AG20443 (cell line): ENCODE measurements at regions not wholly inside any gene's neighbourhood (a gene's known extent, or its start where the extent isn't known, plus 50 kb on each side); places are given as distances from the start of the nearest gene placed in this dataset.
A peak's percentile ranks its signal among the peaks of the same experiment; 100 is the strongest.

Experiments
- DNase-seq: peaks from one replicate; pipeline ENCODE4 v3.0.0; 2012; ENCODE audit warnings: low spot score, mixed read lengths

DNA sequence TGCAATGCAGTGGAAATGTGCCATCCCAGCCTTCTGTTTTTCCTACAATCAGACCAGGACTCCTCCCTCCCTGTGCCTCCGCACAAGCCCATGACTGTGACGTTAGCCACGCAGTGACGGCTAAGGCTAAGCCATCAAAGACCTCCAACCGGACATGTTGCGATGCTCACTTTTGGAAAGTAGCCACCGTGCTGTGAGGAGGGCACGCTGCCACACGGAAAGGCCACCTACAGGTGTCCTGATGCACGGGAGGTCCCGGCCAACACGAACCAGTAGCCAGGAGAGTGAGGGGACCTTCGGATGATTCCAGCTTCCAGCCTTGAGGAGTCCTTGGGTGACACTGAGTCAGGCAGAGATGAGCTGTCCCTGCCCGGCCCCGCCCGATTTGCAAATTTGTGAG is 53.9 kb downstream of the FOXL1 start:
- DNase-seq = no peak

DNA sequence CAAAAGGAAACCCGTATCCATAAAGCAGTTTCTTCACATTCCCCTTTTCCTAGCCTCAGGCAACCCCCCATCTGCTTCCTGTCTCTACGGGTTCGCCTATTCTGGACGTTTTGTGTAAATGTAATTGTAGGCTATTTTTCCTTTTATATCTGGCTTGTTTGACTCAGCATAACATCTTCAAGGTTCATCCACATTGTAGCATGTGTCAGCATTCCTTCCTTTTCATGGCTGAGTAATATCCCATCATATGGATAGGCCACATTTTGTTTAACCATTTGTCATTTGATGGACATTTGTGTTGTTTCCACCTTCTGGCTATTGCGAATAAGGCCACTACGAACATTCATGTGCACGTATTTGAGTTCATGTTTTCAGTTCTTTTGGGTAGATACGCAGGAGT is 54.6 kb downstream of the FOXL1 start:
- DNase-seq = no peak

DNA sequence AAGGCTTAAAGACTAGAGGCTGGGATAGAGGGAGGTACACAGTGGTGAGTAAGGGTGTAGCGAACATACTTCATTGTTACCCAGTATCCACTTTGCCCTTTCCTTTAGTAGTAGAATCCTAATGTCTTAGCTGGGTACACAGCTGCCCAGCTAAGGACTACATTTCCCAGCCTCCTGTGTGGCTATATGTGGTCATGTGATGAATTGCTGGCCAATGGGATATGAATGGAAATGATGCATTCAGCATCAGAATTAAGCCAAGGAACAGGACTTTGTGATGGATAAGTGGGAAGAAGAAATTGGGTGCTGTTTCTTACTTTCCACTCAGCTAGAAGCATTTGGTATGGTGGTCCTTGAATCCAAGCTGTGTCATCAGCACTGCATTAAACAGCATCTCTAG is 55.9 kb downstream of the FOXL1 start:
- DNase-seq = no peak

DNA sequence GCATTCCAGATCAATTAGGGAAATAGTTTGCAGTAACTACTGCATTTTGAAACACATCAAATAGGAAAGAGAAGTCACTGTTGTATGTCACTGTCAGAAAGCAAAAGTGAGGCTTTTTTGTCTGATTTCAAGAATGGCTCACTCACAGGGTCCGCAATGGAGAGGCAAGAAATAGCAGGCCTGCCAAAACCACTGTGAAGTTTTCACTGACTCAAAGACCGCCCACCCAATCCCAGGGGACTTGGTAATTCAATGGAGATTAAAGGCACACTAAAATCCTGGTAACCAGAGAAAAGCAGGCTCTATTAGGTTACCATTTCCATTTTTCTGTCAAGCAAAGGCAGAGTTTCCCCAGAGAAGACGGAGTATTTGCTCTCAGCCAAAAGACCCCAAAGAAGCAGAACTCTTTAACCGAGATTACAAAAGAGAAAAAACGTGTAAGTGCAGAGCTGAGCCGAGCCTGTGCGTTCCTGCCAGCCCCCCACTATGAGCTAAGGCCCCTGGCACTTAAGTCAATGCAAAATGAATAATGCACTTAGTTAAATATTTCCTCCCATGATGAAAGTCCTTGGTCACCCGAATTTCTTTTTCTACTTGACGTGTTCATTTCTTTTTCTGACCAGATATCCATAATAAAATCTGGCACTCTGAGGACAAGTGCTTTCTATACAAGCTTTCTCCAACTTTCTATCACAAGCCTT is 57.0 kb downstream of the FOXL1 start:
- no peak for DNase-seq

DNA sequence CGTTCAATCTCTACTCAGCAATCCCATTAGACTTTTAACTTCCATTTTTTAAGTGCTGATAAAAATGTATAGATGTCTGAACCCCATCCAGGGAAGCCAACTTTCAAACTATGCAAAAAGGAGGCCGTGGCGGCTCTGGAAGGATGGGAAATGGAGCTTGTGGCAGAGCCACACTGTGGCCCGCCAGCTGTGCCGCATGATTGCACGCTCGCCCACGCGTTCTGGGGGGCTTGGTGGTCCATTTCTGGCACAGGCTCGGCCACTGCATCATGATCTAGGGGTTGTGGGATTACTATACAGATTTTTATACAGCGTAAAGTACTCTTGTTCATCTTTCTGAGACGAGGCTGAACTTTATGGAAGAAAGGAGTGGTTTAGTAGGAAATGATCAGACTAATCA is 57.6 kb downstream of the FOXL1 start:
- DNase-seq = no peak

DNA sequence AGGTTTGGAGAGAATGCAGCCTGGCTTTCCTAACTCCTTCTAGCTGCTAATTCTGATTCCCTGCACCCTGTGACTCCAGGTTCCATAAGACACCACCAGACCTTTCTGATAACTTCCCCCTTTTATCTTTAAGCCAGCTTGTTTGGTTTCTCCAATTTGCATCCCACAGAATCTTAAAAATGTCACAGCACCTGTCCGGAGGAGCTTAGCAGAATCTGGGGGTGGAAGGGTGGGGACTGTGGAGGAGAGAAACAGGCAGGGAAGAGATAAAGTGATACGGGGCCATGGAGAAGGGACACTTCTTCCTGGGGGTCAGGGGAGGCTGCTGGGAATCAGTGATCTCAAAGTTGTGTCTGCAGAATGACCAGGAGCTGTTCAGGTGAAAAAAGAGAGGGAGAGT is 59.4 kb downstream of the FOXL1 start:
- no peak for DNase-seq

DNA sequence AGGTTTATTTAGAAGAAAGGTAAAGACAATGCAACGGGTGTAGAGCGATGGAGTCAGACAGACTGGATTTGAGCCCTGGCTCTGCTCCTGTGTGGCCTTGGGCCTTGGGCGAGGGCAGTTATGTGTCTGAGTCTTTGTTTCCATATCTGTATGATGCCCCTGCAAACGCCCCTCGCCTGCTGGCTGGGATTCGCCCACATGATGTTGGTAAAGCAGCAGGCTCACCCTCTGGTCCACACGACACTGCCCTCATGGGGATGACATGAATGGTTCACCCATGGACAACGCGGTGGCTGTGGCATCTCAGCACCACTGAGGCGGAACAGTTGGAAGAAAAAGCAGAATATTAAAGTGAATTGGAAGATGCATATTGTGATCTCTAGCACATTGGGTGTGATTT is 60.3 kb downstream of the FOXL1 start:
- DNase-seq = no peak

DNA sequence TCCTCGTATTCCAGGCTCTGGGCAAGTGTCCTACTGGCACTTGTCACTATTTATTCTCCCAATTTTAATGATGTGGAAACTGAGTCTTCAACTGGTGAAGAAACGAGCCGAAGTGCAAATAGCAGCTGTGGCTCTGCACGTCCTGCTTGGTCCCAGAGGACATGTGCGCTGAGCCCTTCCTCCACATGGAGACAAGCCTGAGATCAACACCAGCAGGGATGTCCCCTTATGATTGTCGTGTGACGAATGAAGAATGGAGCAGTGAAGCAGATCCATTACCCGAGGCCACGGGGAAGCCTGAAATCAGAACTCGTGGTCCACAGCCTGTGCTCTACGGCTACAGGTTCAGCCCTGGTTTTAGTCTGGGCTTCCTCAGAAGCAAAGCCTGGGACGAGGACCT is 61.0 kb downstream of the FOXL1 start:
- DNase-seq = no peak

DNA sequence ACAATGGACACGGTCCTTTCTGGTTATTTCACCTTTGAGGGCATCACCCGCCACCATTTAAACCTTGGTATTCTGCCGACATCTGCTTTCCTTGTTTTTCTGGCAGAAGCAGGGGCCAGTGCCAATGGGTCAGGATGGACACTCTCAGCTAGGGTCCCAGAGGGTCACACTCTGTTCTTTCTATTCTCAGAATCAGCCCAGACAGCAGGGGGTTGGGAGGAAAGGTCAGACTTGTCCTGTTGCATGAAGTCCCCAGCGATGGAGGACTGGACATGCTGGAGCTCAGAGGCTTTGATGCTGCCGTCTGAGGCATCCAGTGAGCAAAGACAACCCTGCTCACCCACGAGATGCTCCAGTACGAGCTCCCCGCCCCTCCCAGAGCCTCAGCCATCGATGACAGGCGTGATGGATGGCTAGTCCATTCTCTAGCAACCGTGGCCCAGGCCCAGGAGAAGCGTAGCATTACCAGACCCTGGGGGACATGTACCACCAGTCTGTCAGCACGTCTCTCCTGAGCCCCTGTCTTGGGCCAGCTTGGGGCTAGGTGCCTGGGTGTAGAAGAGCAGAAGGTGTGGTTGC is 62.0 kb downstream of the FOXL1 start:
- no peak for DNase-seq

DNA sequence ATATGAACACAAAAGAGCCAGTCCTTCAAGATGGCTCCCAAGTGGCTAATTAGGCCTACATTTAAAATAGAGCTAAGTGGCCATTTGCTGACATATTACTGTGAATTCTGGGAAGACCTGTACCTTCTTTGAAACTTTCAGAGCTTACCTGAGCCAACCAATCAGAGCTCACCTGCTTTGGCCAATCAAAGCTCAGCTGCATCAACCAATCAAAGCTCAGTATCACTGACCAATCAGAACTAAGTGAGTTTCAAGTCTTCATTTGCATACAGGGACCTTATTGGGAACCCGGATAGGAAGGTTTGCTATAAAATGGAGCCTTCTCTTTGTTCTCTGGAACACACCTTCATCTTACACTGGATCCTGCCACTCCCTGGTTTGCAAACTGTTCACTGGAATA is 63.7 kb downstream of the FOXL1 start:
- no peak for DNase-seq

DNA sequence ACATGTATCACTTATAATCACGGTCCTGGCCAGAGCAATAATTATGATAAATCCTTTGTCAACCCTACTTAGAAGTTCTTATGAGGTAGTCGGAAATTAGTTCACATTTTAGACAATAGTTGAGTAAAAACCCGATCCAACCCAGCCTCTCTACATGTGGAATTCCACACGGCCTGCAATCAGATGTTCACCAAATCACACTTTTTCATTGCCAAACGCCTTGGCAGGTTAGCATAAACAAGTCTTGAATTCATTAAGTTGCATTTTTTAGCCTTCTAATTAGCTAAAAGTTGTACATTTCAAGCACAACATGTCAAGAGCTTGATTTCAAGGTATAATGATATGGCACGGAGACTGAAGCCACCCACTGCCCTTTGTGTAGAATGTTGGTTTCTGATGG is 65.3 kb downstream of the FOXL1 start:
- no peak for DNase-seq

DNA sequence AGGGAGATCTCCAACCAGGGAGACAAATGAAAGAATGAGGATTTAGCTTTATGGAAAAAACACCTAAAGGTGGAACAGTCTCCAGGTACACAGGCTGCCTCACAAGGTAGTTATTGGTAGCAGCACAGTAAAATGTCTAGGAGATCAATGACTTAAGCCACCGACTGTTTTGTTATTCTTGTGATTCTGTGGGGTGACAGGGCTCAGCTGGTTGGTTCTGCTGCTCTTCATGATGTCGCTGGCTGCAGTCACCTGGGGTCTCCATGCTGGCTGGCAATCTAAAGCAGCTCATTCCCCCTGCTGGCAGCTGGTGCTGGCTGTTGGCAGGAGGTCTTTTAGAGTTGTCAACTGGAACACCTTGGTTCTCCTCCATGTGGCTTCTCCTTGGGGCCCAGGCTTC is 69.2 kb downstream of the FOXL1 start:
- no peak for DNase-seq

DNA sequence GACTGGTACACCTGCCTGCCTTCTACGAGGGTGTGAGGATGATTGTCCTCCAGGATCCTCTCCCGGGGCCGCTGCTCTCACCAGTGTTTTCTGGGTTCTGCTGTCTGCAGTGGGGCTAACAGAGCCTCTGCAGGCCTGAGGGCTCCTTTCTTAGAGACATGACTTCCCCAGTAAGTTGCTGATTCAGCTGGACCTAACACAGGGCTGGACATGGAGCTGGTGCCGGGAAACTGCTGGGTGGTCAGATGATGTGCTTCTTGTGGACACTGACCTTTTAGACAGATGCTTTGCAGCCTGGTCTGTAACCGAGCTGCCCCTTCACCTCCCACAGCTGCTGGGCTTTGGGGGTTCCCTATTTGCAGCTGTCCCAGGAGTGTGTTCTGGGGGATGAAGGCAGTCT is 71.5 kb downstream of the FOXL1 start:
- no peak for DNase-seq

DNA sequence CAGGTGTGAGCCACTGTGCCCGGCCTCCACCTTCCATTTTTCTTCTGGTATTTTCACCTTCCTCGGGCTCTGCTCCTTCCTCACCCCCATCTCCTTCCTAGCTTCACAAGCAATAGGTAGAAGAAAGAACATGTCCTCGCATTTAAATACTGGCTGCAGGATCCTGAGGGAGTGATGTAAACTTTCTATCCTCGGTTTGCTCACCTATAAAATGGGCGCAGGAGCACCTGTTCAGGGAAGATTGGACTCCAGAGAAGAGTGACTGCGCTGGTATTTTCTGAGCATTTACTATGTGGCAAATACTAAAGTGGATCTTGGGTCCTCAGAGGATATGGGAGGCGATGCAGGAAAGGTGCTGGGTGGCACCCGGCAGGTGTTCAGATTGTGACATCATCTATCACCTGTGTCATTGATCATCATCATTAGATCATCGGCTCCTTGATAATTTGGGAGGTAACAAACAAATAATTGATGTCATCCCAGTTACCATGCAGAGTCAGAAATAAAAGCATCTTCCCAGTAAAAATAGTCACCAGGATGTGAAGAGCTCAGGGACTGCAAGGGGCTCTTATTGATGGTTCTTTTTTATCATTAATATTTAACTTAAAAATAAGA is 72.8 kb downstream of the FOXL1 start:
- DNase-seq = no peak

DNA sequence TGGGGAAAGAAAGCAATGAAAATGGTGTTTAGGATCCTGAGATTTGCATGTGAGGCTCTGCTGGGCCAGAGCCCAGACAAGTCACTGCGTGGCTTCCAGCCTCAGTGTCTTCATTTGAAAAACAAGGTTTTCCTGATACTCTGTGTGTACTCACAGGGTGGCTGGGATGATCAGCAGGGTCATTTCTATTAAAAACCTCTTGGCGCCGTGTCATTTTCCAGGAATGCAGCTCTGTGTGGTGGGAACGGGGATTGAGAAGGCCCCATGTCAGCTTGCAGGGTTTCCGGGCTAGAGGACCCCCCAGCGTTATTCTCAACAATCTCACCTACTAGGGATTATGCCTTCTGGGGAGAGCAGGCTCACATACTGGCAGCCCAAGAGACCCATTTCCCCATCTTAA is 73.5 kb downstream of the FOXL1 start:
- DNase-seq = no peak

DNA sequence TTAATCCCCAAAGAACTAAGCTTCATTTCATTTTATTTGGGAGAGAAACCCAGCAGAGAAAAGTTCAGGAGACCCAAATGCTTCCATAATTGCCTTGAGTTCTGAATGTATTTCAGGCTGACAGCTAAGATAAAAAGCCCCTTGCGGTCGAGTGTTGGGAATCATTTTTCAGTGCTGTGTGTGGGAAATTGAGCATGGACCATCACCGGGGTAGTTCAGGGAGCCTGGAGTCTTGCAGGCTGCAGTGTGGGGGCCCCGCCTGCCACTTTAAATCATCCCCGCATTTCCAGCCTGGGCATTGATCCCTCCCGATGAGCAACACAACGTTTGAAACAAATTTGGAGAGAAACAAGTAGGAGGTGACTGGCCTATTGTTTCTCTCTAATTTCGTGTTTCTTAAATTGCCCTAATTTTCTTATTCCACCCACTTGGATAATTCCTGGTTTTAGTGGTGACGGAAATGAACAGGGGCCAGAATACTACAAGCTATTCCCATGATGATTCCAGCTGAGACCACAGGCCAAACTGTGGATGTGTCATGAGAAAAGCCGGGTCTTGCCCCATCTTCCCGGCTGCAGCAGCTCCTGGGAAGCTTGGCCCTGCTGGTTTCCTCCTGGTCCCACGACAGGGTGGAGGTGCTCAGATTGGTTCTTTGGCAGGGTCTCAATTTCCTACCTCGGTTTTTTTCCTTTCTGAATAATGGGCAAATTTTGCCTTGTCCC is 75.1 kb downstream of the FOXL1 start:
- peak; percentile 84 for DNase-seq

DNA sequence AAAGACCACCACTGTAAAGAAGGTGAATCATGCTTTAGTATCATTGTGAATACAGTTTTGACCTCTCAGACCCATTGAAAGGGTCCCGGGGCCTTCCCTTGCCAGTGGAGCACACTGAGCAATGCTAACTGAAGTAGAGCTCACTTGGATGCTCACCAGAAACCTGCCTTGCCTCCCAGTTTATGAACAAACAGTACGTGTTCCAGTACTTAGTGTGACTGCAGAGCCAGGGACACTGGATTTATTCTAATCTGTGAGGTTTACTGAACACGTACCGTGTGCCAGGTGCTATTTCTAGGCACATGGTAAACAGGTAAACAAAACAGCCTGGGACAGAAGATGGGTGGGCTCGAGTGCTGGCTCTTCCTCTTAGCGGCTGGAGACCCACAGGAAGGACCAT is 79.6 kb downstream of the FOXL1 start:
- no peak for DNase-seq

DNA sequence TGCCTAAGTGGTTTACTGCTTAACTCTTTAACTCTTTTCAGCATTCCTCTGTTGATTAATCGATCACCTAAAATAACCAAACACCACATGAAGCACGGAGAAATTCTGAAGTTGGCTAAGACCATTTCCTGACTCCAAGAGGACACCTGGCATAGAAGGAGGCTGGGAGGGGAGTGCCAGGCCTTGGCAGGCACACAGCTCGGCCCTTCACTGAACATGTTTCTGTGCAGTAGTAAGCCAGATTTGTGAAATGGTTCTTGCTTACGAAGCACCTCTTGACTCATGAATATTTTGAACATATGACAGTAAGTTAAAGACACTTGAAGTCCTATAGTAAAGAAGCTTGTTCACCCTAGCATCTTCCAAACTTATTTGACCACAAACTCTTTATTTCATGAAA is 82.3 kb downstream of the FOXL1 start:
- DNase-seq = no peak

DNA sequence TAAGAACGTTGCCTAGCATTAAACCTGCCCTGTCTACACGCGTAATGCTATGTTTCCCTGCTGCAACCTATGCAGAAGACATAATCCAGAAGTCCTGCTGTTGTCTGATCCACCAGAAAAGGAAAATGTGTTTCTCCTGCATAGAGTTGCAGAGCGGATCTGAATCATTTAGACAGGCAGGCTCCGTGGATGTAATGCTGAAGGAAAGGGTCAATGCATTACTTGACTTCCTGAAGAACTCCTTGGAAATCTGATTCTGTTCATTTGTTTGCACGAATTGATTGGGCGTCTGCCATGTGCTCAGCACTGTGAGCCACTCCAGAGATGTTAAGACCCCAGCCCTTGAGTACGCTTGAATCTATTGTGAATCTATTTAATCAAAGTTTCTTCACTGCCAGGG is 83.4 kb downstream of the FOXL1 start:
- DNase-seq = no peak

DNA sequence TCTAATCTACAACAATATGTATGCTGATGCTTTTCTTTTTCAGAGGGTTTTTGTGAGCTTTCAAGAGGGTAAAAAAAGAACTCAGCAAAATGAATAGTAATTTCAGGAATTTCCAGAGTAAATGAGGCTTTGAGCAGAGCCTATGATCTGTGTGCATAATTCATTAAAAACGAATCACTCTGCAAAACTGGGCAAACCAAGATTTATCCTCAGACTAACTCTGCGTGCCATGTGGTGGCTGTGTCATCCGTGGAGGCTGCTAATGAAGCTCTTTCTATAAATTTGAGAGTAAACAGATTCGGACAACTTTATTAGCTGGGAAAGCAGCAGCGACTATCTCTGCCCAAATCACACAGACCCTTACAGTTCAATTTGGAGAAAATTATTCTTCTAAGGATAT is 83.8 kb downstream of the FOXL1 start:
- DNase-seq = peak; percentile 61

DNA sequence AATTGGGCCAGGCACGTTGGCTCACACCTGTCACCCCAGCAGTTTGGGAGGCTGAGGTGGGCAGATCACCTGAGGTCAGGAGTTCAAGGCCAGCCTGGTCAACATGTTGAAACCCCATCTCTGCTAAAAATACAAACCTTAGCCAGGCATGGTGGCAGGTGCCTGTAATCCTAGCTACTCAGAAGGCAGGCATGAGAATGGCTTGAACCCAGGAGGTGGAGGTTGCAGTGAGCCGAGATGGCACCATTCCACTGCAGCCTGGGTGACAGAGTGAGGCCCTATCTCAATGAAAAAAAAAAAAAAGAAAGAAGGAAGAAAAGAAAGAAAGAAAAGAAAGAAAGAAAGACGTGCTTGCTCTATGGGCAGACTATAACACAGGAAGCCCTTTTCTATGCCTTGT is 84.4 kb downstream of the FOXL1 start:
- DNase-seq = no peak

DNA sequence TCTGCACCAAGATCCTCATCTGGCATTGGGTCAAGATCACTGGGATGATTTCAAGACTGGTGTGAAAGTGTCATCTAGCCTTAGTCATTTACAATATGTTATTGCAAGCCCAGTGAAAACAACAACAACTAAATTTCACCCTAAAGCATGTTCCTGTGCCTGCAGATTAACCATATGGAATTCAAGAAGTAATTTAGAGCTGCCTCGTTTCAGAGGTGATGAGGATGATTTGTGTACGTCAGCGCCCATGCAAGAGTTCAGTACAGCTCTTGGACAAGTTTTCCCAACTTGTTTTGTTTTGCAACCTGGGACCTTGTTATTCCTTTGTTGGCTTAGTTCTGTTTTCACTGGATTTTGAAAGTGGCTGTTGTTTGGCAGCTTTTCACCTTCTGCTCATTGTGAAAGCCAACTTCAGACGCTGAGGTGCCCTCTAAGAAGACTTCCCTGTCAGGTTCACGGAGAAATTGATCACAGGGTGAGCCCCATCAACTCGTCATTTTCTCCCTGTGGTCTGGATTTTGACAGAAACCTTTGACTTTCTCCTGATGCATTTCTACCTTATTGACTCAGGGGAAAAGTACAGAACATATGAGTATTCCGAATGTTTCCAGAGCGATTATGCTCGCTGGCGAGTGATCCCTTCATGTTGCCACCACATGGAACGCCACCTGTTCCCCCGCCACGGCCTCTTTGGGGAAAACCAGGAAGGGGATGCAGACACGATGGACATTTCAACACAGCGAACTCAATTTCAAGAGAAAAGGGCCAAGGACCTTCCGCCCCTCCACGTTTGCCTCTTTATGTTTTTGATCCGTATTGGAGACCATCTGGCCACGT is 85.6 kb downstream of the FOXL1 start:
- DNase-seq = no peak
